ENCODE measurements at regions not wholly inside any gene's neighbourhood (a gene's known extent, or its start where the extent isn't known, plus 50 kb on each side); places are given as distances from the start of the nearest gene placed in this dataset.

- no peak for TF ChIP-seq CTCF (IDR thresholded peaks at IDR 0.05)
- TF ChIP-seq EZH2 (IDR thresholded peaks at IDR 0.05; ENCODE audit: borderline replicate concordance, insufficient read depth, low read depth, low read length, poor library complexity, severe bottlenecking): no peak
Measured at GRCh38 chr17:33945646-33946546, 309.2 kb upstream of the CCL2 start.
